ENCODE measurements at regions not wholly inside any gene's neighbourhood (a gene's known extent, or its start where the extent isn't known, plus 50 kb on each side); places are given as distances from the start of the nearest gene placed in this dataset.

- Histone ChIP-seq H3K18ac (ENCODE audit: low read length) (no peak overlapping the region), H3K27me3 (ENCODE audit: insufficient read depth, low read length) (no peaks in the 10 kb centered on the region), H2BK120ac (ENCODE audit: insufficient read depth, low read length, poor library complexity) (no peak overlapping the region), H4K91ac (ENCODE audit: low read depth, low read length) (no peak overlapping the region), H3K27ac (ENCODE audit: low read depth, low read length) (no peak overlapping the region), H2AFZ (ENCODE audit: insufficient read depth, low read length, poor library complexity) (no peak overlapping the region), H3K14ac (ENCODE audit: low read length) (no peak overlapping the region), H2BK5ac (ENCODE audit: low read depth, low read length, poor library complexity) (no peak overlapping the region), H3K4ac (ENCODE audit: low read depth, low read length) (no peak overlapping the region), H3K23ac (ENCODE audit: low read length) (no peak overlapping the region), H2AK5ac (ENCODE audit: low read length) (no peak overlapping the region), H3K36me3 (ENCODE audit: control insufficient read depth in 1 of 2, insufficient read depth in 2 of 2, low read length in 2 of 2) (no peaks in the 10 kb centered on the region), H3K4me3 (ENCODE audit: low read depth, low read length) (no peak overlapping the region), H3K9ac (ENCODE audit: low read length) (no peak overlapping the region), H3K4me2 (ENCODE audit: low read length) (no peak overlapping the region), H3K79me1 (ENCODE audit: low read length) (no peaks in the 10 kb centered on the region), H3K79me2 (ENCODE audit: control insufficient read depth, insufficient read depth, low read length, poor library complexity) (no peaks in the 10 kb centered on the region), H3K4me1 (ENCODE audit: control insufficient read depth in 1 of 2, insufficient read depth in 2 of 2, low read length in 2 of 2) (peaks cover 8 to 9% of the 10 kb centered on the region in 2 experiments), H4K12ac (ENCODE audit: low read depth, low read length) (no peak overlapping the region), H2BK12ac (ENCODE audit: low read length) (no peak overlapping the region), H4K8ac (ENCODE audit: low read depth, low read length) (no peak overlapping the region), H3K9me3 (ENCODE audit: insufficient read depth, low read depth, low read length) (no peaks in the 10 kb centered on the region)
- no CpG with 5 or more reads among the region's 9 CpGs for WGBS (ENCODE audit: extremely low coverage, insufficient coverage, insufficient read length)
- no peak for DNase-seq
These were observed 407.1 kb upstream of the MCTP2 start for GRCh38 chr15:93823971-93824913.

GRCh38 chr15:93820566-93820965 is 410.8 kb upstream of the MCTP2 start:
- H3K27me3 ChIP-seq (ENCODE audit: insufficient read depth, low read length): no peaks in the 10 kb centered on the region
- no peak overlapping the region for H4K91ac ChIP-seq (ENCODE audit: low read depth, low read length)
- H3K79me2 ChIP-seq (ENCODE audit: control insufficient read depth, insufficient read depth, low read length, poor library complexity): no peaks in the 10 kb centered on the region

DNA sequence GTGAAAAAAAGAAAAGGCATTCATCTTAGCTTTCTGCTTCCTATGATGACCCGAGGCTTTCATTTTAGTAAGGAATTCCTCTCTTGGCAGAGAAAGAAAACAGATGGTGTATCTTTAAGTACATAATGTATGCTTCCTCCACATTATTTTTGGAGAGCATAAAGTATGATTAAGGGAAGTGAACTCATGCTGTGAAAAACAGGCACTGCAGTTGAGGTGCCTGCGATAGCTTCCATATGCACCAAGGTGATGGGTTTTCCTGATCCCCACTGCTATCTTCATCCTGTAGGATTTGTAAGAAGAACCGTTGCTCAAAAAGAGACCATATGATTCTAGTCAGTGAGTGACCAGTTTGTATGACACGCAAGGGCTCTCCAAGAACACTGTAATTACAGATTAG is 411.5 kb upstream of the MCTP2 start:
- no peaks in the 10 kb centered on the region for H3K79me1 ChIP-seq (ENCODE audit: low read length)
- no peak overlapping the region for H3K18ac ChIP-seq (ENCODE audit: low read length)
- no peak overlapping the region for H4K91ac ChIP-seq (ENCODE audit: low read depth, low read length)
- no peak overlapping the region for H2AK5ac ChIP-seq (ENCODE audit: low read length)
- no peak overlapping the region for H2AFZ ChIP-seq (ENCODE audit: insufficient read depth, low read length, poor library complexity)
- no peak overlapping the region for H3K23ac ChIP-seq (ENCODE audit: low read length)
- no peak for DNase-seq
- WGBS (ENCODE audit: extremely low coverage, insufficient coverage, insufficient read length): no CpG with 5 or more reads among the region's 4 CpGs
- H2BK120ac ChIP-seq (ENCODE audit: insufficient read depth, low read length, poor library complexity): no peak overlapping the region
- no peak overlapping the region for H3K4me2 ChIP-seq (ENCODE audit: low read length)
- H3K4me1 ChIP-seq (ENCODE audit: control insufficient read depth in 1 of 2, insufficient read depth in 2 of 2, low read length in 2 of 2): no peaks in the 10 kb centered on the region
- no peaks in the 10 kb centered on the region for H3K79me2 ChIP-seq (ENCODE audit: control insufficient read depth, insufficient read depth, low read length, poor library complexity)
- H4K12ac ChIP-seq (ENCODE audit: low read depth, low read length): no peak overlapping the region
- no peak overlapping the region for H3K14ac ChIP-seq (ENCODE audit: low read length)
- no peak overlapping the region for H3K27ac ChIP-seq (ENCODE audit: low read depth, low read length)
- H3K4me3 ChIP-seq (ENCODE audit: low read depth, low read length): no peak overlapping the region
- no peaks in the 10 kb centered on the region for H3K9me3 ChIP-seq (ENCODE audit: insufficient read depth, low read depth, low read length)
- no peak overlapping the region for H3K4ac ChIP-seq (ENCODE audit: low read depth, low read length)
- no peak overlapping the region for H4K8ac ChIP-seq (ENCODE audit: low read depth, low read length)
- no peak overlapping the region for H2BK5ac ChIP-seq (ENCODE audit: low read depth, low read length, poor library complexity)
- no peaks in the 10 kb centered on the region for H3K36me3 ChIP-seq (ENCODE audit: control insufficient read depth in 1 of 2, insufficient read depth in 2 of 2, low read length in 2 of 2)
- H3K9ac ChIP-seq (ENCODE audit: low read length): no peak overlapping the region
- H3K27me3 ChIP-seq (ENCODE audit: insufficient read depth, low read length): no peaks in the 10 kb centered on the region
- H2BK12ac ChIP-seq (ENCODE audit: low read length): no peak overlapping the region

More at GRCh38 chr15:93820566-93820965, 410.8 kb upstream of the MCTP2 start:
- Histone ChIP-seq H2AK5ac (ENCODE audit: low read length) (no peak overlapping the region), H2BK5ac (ENCODE audit: low read depth, low read length, poor library complexity) (no peak overlapping the region), H2BK12ac (ENCODE audit: low read length) (no peak overlapping the region), H3K18ac (ENCODE audit: low read length) (no peak overlapping the region), H3K4me2 (ENCODE audit: low read length) (no peak overlapping the region), H3K4ac (ENCODE audit: low read depth, low read length) (no peak overlapping the region), H3K4me3 (ENCODE audit: low read depth, low read length) (no peak overlapping the region), H2BK120ac (ENCODE audit: insufficient read depth, low read length, poor library complexity) (no peak overlapping the region), H3K23ac (ENCODE audit: low read length) (no peak overlapping the region), H3K79me1 (ENCODE audit: low read length) (no peaks in the 10 kb centered on the region), H3K36me3 (ENCODE audit: control insufficient read depth in 1 of 2, insufficient read depth in 2 of 2, low read length in 2 of 2) (no peaks in the 10 kb centered on the region), H4K12ac (ENCODE audit: low read depth, low read length) (no peak overlapping the region), H3K9ac (ENCODE audit: low read length) (no peak overlapping the region), H2AFZ (ENCODE audit: insufficient read depth, low read length, poor library complexity) (no peak overlapping the region), H3K14ac (ENCODE audit: low read length) (no peak overlapping the region), H4K8ac (ENCODE audit: low read depth, low read length) (no peak overlapping the region), H3K4me1 (ENCODE audit: control insufficient read depth in 1 of 2, insufficient read depth in 2 of 2, low read length in 2 of 2) (no peaks in the 10 kb centered on the region), H3K27ac (ENCODE audit: low read depth, low read length) (no peak overlapping the region), H3K9me3 (ENCODE audit: insufficient read depth, low read depth, low read length) (no peaks in the 10 kb centered on the region)
- no peak for DNase-seq
- no CpG with 5 or more reads among the region's 4 CpGs for WGBS (ENCODE audit: extremely low coverage, insufficient coverage, insufficient read length)

DNA sequence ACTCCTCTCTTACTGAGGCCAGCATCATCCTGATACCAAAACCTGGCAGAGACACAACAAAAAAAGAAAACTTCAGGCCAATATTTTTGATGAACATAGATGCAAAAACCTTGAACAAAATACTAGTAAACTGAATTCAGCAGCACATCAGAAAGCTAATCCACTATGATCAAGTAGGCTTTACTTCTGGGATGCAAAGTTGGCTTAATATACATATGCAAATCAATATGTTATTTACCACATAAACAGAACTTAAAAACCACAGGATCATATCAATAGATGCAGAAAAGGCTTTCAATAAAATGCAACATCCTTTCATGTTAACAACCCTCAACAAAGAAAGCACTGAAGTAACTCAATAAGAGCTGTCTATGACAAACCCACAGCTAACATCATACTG is 414.5 kb upstream of the MCTP2 start:
- no peak overlapping the region for H3K9ac ChIP-seq (ENCODE audit: low read length)

More for the DNA sequence above, 414.5 kb upstream of the MCTP2 start:
- H4K12ac ChIP-seq (ENCODE audit: low read depth, low read length): no peak overlapping the region
- no peaks in the 10 kb centered on the region for H3K9me3 ChIP-seq (ENCODE audit: insufficient read depth, low read depth, low read length)
- H2BK120ac ChIP-seq (ENCODE audit: insufficient read depth, low read length, poor library complexity): no peak overlapping the region
- H3K27ac ChIP-seq (ENCODE audit: low read depth, low read length): no peak overlapping the region
- no peaks in the 10 kb centered on the region for H3K27me3 ChIP-seq (ENCODE audit: insufficient read depth, low read length)
- H4K8ac ChIP-seq (ENCODE audit: low read depth, low read length): no peak overlapping the region
- H2AK5ac ChIP-seq (ENCODE audit: low read length): no peak overlapping the region
- no peak overlapping the region for H2BK5ac ChIP-seq (ENCODE audit: low read depth, low read length, poor library complexity)
- H3K4me3 ChIP-seq (ENCODE audit: low read depth, low read length): no peak overlapping the region
- H3K4me2 ChIP-seq (ENCODE audit: low read length): no peak overlapping the region
- no peak for DNase-seq
- H3K14ac ChIP-seq (ENCODE audit: low read length): no peak overlapping the region
- no peak overlapping the region for H2AFZ ChIP-seq (ENCODE audit: insufficient read depth, low read length, poor library complexity)
- H3K79me2 ChIP-seq (ENCODE audit: control insufficient read depth, insufficient read depth, low read length, poor library complexity): no peaks in the 10 kb centered on the region
- H3K4me1 ChIP-seq (ENCODE audit: control insufficient read depth in 1 of 2, insufficient read depth in 2 of 2, low read length in 2 of 2): no peaks in the 10 kb centered on the region
- H3K23ac ChIP-seq (ENCODE audit: low read length): no peak overlapping the region
- H3K79me1 ChIP-seq (ENCODE audit: low read length): no peaks in the 10 kb centered on the region
- H2BK12ac ChIP-seq (ENCODE audit: low read length): no peak overlapping the region
- no peak overlapping the region for H3K18ac ChIP-seq (ENCODE audit: low read length)
- H3K4ac ChIP-seq (ENCODE audit: low read depth, low read length): no peak overlapping the region
- no peak overlapping the region for H4K91ac ChIP-seq (ENCODE audit: low read depth, low read length)
- H3K36me3 ChIP-seq (ENCODE audit: control insufficient read depth in 1 of 2, insufficient read depth in 2 of 2, low read length in 2 of 2): no peaks in the 10 kb centered on the region

Measured in trophoblast cell (in vitro differentiated cells and primary cell).